GM12892 (cell line): ENCODE measurements at regions not wholly inside any gene's neighbourhood (a gene's known extent, or its start where the extent isn't known, plus 50 kb on each side); places are given as distances from the start of the nearest gene placed in this dataset.

Experiments used
- POLR2A ChIP-seq: IDR thresholded peaks from 2 replicates; pipeline ENCODE4 v1.6.1; 2011; ENCODE audit warnings: low read depth, low read length, control low read depth
- TAF1 ChIP-seq: IDR thresholded peaks from 2 replicates; pipeline ENCODE4 v1.6.1; 2011; ENCODE audit warnings: low read depth, mild to moderate bottlenecking, control low read depth, low read length, borderline replicate concordance

GRCh38 chr1:224495866-224496265 lies 61.3 kb upstream of the WDR26 start:
- no peak for TF ChIP-seq POLR2A
- no peak for TF ChIP-seq TAF1
